ENCODE measurements at regions not wholly inside any gene's neighbourhood (a gene's known extent, or its start where the extent isn't known, plus 50 kb on each side); places are given as distances from the start of the nearest gene placed in this dataset.

DNA sequence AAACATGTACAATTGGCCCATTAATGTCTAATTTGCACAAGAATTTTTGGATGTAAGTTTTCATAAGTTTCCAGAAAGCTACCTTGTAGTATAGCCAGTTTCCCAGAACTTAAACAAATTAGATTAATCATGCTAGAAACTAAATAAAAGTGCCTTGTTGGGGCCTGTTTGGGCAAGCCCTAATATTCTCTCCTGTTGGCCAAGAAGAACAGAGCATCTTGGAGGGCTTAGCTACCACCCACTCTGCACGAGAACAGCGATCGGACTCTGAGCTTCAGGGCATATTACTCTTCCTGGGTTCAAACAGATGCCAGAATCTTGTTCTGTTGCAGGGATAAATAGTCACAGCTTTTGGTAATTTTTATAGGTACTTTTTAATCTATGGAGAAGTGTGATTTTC lies 88.2 kb downstream of the GAS1 start:
- H3K4me1 Mint-ChIP-seq: no peaks in the 10 kb centered on the region
- H3K36me3 Mint-ChIP-seq: no peaks in the 10 kb centered on the region
- no CpG with 5 or more reads among the region's 3 CpGs for WGBS (ENCODE audit: insufficient coverage)
- no peaks in the 10 kb centered on the region for H3K4me1 ChIP-seq (ENCODE audit: control insufficient read depth in 1 of 2, insufficient read depth in 2 of 2, low read length in 2 of 2)
- no peak for TF ChIP-seq CTCF (IDR thresholded peaks at IDR 0.05)
- peaks cover 0 to 3% (median 2%) of the 10 kb centered on the region in 3 donors for H3K27me3 Mint-ChIP-seq (ENCODE audit: low read depth in 3 of 3)
- no peak overlapping the region for H3K4me3 ChIP-seq (replicated peaks in 1 of 3; ENCODE audit: low read depth in 2 of 3, low read length in 3 of 3)
- H2AFZ ChIP-seq (ENCODE audit: insufficient read depth, low read depth, low read length, poor library complexity, severe bottlenecking): no peak overlapping the region
- DNase-seq: no peak
- no peaks in the 10 kb centered on the region for H4K20me1 ChIP-seq (ENCODE audit: insufficient read depth, low read length)
- H3K27ac ChIP-seq (ENCODE audit: low read depth in 1 of 2, low read length in 2 of 2): no peak overlapping the region
- H3K9me3 Mint-ChIP-seq: no peaks in the 10 kb centered on the region
- no peak overlapping the region for H3K27ac Mint-ChIP-seq
- no peaks in the 10 kb centered on the region for H3K27me3 ChIP-seq (ENCODE audit: control insufficient read depth in 2 of 2, insufficient read depth in 2 of 2, low read length in 2 of 2)
- no peak overlapping the region for H3K4me3 Mint-ChIP-seq
- no peak overlapping the region for H3K4me2 ChIP-seq (replicated peaks; ENCODE audit: extremely low read depth, low read length, poor library complexity, severe bottlenecking)
- no peak overlapping the region for H3K9ac ChIP-seq (ENCODE audit: insufficient read depth, low read length, poor library complexity, severe bottlenecking)
- no peaks in the 10 kb centered on the region for H3K9me3 ChIP-seq (replicated peaks in 1 of 2; ENCODE audit: control insufficient read depth in 1 of 2, insufficient read depth in 1 of 2, low read length in 2 of 2)
- no peaks in the 10 kb centered on the region for H3K79me2 ChIP-seq (ENCODE audit: insufficient read depth, low read length)
- intact Hi-C loops (cut with micrococcal nuclease): no loop called here
- no peaks in the 10 kb centered on the region for H3K36me3 ChIP-seq (replicated peaks in 1 of 2; ENCODE audit: control insufficient read depth in 1 of 2, insufficient read depth in 2 of 2, low read length in 2 of 2)

DNA sequence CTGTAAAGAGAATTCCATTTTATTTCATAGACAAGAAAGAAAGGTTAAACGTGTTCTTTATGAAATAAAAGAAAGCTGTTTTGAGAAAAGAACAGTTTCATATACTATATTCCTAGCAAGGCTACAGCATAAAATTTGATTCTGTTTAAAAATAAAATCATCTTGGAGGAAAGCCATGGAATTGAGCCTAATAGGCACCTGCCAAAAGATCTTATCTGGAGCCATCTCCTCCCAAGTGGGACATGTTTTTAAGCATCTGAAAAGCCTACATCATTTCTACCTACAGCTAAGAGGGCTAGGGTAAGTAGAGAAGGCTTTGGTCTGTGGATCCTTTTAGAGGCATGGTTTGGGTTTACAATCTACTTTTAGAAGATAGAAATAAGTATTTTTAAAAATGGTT lies 89.3 kb downstream of the GAS1 start:
- Mint-ChIP-seq H3K4me1 (no peaks in the 10 kb centered on the region), H3K27ac (no peak overlapping the region), H3K9me3 (peaks cover 0 to 2% (median 0%) of the 10 kb centered on the region in 7 donors), H3K4me3 (no peak overlapping the region), H3K36me3 (no peaks in the 10 kb centered on the region), H3K27me3 (ENCODE audit: low read depth in 3 of 3) (peaks cover 0 to 3% (median 2%) of the 10 kb centered on the region in 3 donors)
- intact Hi-C loops (cut with micrococcal nuclease): no loop called here
- Histone ChIP-seq H3K4me1 (ENCODE audit: control insufficient read depth in 1 of 2, insufficient read depth in 2 of 2, low read length in 2 of 2) (no peaks in the 10 kb centered on the region), H3K36me3 (replicated peaks in 1 of 2; ENCODE audit: control insufficient read depth in 1 of 2, insufficient read depth in 2 of 2, low read length in 2 of 2) (no peaks in the 10 kb centered on the region), H3K4me2 (replicated peaks; ENCODE audit: extremely low read depth, low read length, poor library complexity, severe bottlenecking) (no peak overlapping the region), H3K79me2 (ENCODE audit: insufficient read depth, low read length) (no peaks in the 10 kb centered on the region), H3K27ac (ENCODE audit: low read depth in 1 of 2, low read length in 2 of 2) (no peak overlapping the region), H4K20me1 (ENCODE audit: insufficient read depth, low read length) (no peaks in the 10 kb centered on the region), H3K9ac (ENCODE audit: insufficient read depth, low read length, poor library complexity, severe bottlenecking) (no peak overlapping the region), H3K9me3 (replicated peaks in 1 of 2; ENCODE audit: control insufficient read depth in 1 of 2, insufficient read depth in 1 of 2, low read length in 2 of 2) (no peaks in the 10 kb centered on the region), H2AFZ (ENCODE audit: insufficient read depth, low read depth, low read length, poor library complexity, severe bottlenecking) (no peak overlapping the region), H3K4me3 (replicated peaks in 1 of 3; ENCODE audit: low read depth in 2 of 3, low read length in 3 of 3) (no peak overlapping the region), H3K27me3 (ENCODE audit: control insufficient read depth in 2 of 2, insufficient read depth in 2 of 2, low read length in 2 of 2) (no peaks in the 10 kb centered on the region)
- no peak for TF ChIP-seq CTCF (IDR thresholded peaks at IDR 0.05)
- no peak for DNase-seq
- no CpG with 5 or more reads among the region's 1 CpG for WGBS (ENCODE audit: insufficient coverage)

Measured in CD14-positive monocyte (primary cell).